ENCODE measurements at regions not wholly inside any gene's neighbourhood (a gene's known extent, or its start where the extent isn't known, plus 50 kb on each side); places are given as distances from the start of the nearest gene placed in this dataset.

- TF ChIP-seq CTCF (IDR thresholded peaks at IDR 0.05; ENCODE audit: low read depth, low read length, poor library complexity, severe bottlenecking) (no peak), EZH2phosphoT487 (IDR thresholded peaks at IDR 0.05; ENCODE audit: borderline replicate concordance, low read length) (no peak)
Observed at GRCh38 chr2:173488861-173489260, 134.2 kb downstream of the CDCA7 start.
